NCI-H2029 treated with DMSO at 0.1 percent for 48 hours (cell line): ENCODE measurements at regions not wholly inside any gene's neighbourhood (a gene's known extent, or its start where the extent isn't known, plus 50 kb on each side); places are given as distances from the start of the nearest gene placed in this dataset.
A peak's percentile ranks its signal among the peaks of the same experiment; 100 is the strongest.

Experiments
- DNase-seq: peaks from one replicate; lab custom pipeline; 2025; lab: John Stamatoyannopoulos, UW

DNA sequence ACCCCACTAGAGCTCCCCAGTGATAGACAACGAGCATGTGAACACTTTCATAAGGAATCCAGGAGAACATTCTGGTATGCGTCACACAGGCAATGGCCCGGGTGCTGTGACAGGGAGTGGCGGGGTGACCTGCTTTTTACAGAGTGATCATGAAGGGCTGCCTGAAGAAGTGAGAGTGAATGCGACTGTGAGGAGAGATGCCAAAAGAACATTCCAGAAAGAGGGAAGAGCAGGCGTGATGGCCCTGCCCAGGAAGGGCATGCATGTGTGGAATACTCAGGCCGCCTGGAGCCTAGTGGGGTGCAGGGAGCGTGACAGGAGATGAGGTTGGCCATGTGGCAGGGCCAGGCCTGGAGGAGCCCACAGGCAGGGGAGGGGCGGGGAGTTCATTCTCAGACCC lies 53.8 kb downstream of the FZD10 start:
- DNase-seq = no peak

DNA sequence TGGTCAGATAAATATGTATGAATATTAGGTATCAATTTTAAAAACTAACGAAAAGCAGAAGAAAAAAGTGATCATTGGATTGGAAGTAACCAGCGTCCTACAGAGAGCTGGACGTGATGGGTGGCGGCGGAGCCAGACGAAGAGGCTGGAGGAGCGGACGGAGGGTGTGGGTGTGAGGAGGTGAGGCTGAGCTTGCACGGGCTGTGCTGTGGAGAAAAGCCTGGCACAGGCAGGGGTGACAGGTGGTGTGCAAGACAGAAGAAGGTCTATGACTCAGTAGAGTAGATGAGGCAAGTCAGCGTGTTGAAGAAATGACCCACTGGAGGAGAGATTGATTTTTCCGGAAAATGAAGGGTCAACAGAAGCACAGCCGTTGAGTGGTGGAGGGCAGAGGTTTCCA lies 56.4 kb downstream of the FZD10 start:
- DNase-seq = no peak

DNA sequence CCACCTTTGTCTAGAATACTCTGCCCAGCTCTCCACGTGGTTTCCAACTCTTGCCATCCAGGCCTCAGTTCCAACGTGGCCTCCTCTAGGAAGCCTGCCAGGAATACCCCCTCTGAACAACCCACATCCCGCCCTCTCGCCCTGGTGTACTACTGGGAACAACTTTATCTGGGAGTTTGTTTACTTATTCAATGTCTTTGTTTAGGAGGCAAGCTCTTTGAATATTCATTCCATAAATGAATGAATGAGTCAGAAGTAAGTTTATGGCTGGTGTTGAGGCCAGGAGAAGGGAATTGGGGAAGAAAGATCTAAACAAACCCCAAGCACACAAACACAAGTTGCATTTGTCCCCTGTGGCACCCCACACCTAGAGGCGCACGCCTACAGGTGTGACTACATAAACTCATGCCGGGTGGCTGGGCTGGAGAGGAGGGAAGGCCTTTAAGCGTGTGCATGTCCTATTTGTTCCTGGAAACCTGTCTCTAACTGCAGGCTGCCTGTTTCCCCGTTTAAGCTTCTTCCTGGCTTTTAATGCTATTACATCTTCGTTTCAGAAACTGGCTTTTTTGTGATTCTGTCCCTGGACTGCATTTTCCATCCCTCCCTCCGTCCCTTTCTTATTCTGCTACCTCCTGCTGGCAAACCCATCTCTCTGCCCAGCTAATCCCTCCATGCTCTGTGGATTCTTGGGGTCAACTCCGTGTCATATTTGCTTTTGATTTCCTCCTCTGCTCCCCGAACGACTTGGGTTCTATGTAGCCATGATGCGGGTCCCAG lies 57.9 kb downstream of the FZD10 start:
- DNase-seq = no peak

DNA sequence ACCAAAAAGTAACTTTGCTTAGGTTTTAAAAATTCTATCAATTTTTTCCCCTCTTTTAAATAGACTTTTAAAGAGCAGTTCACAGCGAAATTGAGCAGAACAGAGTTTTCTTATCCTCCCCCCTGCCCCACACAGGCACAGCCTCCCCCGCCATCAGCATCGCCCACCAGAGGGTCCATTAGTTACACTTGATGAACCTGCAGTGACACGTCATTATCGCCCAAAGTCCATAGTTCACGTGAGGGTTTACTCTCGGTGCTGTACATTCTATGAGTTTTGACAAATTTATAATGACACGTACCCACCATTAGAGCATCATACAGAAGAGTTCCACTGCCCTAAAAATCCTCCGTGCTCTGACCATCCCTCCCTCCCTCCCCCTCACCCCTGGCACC lies 58.4 kb downstream of the FZD10 start:
- no peak for DNase-seq

DNA sequence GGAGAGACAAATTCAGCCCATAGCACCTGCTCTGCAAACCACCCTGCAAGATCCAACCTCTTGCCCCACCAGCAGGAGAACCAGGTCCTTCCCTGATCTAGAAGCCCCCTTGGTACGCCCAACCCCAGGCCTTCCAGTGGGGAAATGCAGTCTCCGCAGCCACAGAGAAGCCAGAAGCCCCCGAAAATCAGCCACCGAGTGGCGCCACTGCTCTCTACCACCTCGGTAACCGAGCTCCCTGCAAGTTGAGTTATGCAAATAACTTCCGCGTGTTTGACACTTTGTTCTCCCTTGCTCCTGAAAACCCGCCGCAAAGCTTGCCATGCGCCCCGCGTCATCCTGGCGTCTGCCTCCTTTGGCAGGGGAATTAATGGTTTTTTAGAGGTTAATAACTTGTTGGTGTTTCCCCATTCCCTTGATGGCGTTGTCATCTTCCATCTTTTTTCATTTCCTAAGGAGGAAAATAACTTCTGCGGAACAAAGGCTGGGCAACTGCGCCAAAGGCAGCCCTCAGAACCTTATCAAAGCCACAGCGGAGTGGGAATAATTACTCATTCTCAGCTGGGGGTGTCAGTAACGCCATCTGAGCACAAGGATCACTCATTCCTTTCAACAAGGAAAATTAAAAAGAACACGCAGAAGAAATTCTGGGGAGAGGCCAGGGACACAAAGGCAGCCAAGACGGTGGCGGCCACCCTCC lies 60.4 kb downstream of the FZD10 start:
- no peak for DNase-seq

DNA sequence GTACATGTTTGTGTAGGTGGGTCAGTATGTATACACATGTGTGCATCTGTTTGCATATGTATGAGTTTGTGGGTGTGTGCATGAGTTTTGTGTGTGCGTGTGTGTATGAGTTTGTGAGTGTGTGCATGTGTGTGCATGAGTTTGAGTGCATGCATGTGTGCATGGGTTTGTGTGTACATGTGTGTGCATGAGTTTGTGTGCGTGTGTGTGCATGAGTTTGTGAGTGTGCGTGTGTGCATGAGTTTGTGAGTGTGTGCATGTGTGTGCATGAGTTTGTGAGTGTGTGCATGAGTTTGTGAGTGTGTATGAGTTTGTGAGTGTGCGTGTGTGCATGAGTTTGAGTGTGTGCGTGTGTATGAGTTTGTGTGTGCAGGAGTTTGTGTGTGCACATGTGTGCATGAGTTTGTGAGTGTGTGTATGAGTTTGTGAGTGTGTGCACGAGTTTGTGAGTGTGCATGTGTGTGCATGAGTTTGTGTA lies 61.5 kb downstream of the FZD10 start:
- DNase-seq = no peak

DNA sequence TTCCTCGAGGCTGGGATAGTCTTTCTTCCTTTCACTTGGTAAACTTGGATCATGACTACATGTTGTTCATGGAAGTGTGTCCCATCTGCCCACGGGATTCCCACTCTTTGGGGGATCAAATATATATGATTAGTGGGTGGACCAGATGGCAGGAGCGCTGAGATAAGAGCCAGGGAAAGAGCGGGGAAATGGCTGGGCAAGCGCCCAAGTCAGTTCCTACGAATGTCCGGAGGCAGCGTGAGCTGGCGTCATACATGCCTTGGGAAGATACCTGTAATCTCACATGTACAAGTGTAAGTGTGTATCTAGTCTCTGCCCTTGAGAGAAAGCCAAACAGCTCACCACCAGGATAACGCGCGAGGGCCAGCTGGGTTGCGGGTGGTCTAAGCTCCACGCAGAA lies 62.3 kb downstream of the FZD10 start:
- no peak for DNase-seq

DNA sequence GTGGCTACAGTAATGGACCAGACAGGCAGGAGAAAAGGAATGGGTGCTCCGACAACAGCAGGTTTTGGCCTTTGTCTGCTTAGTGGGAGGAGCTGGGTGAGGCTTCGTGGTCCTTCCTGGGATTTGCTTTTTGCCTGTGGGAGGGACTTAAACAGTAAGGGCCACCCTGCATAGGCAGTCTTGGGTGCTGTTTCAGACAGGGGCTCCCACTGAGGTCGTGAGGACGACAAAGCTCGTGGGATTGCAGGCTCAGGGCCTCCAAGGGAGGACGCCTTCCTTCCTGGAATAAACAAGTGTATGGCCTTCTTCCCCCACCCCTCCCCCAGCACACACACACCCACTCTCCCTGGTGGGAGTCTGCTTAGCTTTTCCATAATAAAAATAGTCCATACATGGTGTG lies 63.1 kb downstream of the FZD10 start:
- no peak for DNase-seq

DNA sequence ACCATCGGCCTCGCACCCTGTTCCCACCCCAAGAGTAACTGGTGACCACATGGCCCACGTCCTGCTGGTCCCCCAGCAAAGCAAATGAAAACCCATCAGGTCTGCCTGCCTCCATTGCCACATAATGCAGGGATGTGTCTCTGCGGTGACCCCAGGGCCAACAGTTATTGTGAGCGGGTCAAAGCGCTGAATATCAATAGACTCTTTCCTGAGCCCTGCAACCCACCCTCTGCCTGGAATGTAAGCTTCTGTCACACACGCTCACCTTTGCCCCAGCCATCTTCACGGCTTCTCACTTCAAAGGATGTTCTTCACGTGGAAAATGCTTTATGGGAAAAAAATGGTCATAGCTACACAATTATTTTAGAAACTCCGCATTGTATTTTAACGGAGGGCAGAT lies 63.9 kb downstream of the FZD10 start:
- DNase-seq = no peak

DNA sequence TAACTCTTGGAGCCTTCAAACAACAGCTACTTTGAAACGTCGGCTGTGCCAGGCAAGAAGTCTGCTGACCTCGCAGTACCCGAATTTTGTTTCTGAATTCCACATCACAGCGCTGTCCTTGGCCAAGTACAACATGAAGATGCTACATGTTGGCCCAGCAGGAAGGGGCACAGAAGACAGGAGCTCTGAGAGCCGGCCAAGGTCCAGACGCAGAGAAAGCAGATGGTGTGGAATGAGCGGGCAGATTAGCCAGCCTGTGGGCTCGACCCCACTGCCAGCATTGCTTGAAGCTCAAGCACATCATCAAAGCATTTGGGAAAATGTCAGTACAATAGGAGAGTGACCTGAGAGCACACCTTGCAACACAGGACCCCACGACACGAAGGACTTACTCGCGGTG lies 64.5 kb downstream of the FZD10 start:
- DNase-seq = no peak

DNA sequence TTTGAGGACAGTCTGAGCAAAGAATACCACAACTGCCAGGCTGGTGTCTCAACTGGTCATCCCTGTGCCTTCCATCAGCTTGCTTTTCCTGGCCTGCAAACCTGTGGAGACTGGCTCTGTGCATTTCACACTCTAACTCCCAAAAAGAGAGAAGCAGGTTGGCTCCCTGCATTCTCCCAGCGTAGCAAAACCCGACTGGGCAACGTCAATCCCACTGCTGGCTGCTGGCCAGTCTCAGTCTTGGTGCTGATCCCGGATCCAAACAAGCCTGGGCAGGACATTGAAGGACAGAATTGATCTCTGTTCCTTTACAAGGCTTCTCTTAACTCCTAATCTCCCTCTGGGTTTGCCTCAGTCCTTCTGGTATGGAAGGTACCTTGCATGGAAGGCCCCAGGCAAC lies 65.4 kb downstream of the FZD10 start:
- DNase-seq = no peak

DNA sequence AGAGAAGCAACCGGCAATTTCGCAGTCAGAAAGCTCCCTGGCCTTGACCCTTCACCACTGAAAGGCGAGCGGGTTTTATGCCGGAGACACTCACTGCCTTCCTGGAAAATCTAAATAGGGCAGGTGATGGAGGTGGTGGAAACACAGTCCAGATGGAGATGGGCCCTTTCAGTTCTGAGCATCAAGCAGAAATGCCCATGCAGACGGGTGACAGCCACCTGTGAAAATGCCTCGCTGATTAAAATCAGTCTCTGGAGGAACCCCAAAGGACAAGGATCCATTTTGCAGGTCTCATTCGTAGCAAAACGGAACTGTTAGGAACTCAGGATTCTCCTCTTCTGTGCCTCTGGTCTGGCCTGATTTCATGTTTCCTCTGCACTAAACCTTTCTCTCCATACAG lies 74.2 kb downstream of the FZD10 start:
- DNase-seq = no peak

DNA sequence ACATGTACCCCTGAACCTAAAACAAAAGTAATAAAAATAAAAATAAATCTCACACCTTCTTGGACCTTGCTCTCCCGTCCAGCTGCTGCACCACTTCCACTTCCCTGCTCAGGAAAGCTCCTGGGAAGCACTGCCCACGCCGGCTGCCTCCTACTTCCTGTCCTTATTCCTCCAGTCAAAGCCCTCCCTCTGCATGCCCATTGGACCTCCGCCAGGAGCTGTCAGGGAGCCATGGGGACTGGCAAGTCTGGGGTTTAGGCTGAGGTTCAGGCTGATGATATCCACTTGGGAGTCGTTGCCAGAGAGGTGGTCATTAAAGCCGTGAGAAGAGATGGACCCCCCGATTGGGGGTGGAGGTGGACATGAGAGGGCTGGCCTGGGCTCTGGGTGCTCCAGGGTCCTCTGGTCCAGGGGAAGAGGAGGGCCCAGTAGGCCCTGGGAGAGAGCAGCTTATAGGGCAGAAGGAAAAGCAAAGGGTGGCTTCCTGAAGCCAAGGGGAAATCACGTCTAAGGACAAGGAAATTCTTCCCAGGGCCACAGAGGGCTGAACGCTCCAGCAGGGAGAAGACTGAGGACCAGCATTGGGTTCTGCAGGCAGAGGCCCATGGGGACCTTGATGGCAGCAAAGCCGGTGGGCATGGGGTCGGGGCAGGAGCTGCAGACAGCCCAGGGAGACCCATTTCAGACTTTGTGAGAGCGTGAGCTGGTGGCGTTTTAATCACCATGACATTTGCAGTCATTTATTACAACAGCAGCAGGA lies 78.7 kb downstream of the FZD10 start:
- DNase-seq = peak; percentile 33

DNA sequence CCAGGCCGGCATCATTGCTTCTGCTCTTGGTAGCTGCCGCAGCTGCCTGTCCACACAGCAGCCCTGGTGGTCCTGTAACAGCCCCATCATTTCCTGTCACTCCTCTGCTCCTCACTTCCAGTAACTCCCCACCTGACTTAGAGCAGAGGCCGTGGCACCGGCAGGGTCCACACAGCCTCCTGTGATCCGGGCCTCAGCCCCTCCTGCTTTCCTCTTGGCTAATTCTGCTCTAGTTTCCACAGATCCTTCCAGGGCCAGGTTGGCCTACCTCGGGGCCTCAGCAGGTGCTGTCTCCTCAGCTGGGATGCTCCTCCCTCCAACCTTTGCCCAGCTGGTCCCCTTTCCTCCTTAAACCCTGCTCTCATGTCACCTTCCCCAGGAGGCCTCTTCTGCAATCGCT lies 80.2 kb downstream of the FZD10 start:
- DNase-seq = no peak

DNA sequence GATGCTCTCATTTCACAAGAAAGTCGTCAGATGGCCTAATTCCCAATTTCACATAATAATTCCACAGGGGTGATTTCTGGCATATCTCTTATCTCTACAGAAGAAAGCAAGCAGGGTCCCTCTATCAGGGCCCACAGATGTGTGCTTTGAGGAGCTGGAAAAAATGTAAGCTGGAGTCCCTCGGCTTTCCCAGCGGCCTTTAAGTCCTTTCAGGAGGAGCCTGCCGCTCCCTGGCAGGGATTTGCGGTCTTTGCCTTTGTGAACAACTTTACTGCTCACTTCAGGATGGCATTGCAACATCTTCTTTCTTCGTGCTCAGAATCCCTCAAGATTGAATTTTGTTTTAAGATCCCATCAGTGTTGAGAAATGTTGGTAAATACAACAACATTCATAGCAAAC lies 83.0 kb downstream of the FZD10 start:
- no peak for DNase-seq

DNA sequence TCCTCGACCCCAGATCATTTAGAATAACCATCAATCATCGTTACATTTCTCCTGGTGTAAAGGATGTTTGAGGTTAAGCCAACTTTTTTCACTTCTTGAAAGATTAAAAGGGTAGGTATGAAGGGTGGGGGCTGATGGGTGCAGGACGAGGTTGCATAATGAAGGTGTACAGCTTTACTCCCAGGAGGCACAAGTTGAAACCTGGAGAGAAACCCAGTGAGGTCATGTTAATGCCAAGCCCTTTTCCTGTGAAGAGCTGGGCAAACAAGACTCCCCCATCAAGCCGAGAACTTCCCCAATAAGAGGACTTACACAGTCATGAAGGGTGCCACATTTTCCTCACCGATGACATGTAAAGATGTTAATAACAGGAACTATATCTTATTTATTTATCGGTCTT lies 84.3 kb downstream of the FZD10 start:
- DNase-seq = no peak

DNA sequence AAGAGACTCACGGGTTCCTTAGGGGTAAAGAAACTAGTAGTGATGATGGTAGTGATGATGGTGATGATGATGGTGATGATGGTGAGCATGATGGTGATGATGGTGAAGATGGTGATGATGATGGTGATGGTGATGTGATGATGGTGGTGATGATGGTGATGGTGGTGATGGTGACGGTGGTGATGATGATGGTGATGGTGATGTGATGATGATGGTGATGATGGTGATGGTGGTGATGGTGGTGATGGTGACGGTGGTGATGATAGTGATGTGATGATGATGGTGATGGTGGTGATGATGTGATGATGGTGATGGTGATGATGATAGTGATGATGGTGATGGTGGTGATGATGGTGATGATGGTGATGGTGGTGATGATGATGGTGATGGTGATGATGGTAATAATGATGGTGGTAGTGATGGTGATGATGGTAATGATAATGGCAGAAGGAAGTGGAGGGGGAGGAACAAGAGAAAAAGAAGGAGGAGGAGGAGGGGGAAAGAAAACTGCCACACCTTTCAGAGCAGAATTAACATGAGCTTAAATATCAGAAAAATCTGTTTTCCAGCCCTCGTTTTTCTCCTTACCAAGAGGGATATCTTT lies 85.5 kb downstream of the FZD10 start:
- no peak for DNase-seq

DNA sequence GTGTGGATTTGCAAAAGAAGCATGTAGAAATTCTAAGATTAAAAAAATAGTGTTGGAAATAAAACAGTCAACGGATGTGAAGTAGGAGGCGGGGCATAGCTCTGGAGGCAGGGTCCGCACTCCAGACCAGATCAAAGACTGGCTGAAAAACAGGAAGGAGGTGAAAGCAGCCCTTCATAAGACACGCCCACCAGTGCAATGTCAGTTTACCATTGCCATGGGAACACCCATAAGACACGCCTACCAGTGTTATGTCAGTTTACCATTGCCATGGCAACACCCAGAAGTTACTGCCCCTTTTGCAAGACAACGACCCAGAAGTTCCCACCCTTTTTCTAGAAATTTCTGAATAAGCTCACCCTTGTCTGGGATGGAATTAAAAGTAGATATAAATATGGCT lies 87.1 kb downstream of the FZD10 start:
- no peak for DNase-seq

DNA sequence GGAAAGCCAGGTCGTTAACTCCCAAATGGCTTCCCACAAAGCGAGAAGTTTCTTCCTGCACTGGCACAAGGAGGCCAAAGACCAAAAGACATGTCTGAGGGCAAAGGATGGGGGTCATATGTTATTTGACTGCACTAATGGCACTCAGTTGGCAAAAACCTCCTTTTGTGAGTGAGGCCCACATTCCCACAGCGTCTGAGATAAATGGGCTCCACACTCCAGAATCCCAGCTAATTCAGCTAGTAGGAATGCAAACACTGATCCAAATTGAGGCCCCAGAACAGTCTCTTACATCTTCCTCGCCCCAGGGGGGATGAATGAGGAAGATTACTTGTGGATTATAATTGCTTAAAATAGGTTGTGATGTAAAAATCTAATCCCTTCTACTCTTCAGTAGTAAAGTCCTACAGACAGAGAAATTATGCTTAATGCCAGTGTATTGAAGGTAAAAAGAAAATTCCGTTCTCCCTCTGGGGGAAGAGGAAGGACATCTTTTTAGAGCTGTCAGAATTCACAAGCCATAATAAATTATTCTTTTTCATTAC lies 86.4 kb upstream of the PIWIL1 start:
- no peak for DNase-seq

DNA sequence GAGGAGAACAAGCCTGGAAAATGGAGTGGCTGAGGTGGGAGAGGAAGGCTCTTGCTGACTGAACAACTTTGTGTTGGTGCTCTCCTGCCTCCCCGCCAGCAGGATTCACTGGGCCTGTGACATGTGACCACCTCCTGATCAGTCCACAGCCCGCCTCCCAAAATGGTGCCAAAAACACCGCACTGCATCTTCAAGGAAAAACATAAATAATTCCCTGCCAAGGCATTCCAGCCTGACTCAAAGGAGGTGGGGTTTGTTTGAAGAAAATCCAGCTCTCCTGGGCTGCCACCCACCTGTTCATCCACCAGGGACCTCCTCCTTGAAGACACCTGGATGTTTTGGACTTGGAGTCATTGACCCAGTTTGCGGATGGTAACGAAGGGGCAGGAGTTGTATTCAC lies 83.8 kb upstream of the PIWIL1 start:
- DNase-seq = peak; percentile 58

DNA sequence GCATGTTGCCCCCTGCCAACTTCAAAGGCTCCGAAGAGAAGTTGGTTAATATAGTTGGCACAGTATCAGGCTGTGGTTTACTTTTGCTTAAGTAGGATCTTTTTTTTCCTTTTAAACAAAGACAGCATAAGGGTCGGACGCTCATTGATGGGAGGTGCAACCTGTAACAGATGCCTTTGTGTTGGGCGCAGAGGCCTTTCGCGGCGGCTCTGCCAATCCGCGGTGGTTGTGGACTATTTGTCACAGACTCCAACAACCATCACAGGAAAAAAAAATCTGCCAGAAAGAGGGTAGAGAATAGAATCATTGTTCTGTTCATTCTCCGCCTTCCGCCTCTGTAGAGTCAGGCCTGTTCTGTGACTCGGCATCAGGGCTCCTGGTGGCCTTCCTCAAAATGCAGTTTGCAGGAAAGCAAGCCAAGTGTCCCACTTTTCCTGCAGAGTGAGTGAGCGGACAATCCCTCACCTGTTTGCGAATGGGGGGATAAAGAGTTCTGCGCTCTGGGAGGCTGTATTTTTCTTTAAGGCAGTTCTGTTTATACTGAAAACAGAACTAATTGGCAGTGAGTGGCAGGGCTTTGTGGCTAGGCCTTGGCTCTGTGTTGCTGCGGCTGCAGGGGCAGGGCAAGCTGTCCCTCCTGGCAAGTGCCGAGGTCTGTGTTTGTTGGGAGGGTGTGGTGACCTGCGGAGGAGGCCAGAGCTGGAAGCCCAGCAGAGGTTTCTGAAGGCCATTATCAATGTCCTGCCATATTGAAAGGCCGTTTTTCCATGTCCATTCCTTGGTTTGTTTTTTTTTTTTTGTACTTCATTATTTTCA lies 83.0 kb upstream of the PIWIL1 start:
- DNase-seq = peak; percentile 91
